ENCODE measurements at regions not wholly inside any gene's neighbourhood (a gene's known extent, or its start where the extent isn't known, plus 50 kb on each side); places are given as distances from the start of the nearest gene placed in this dataset.
A peak's percentile ranks its signal among the peaks of the same experiment; 100 is the strongest.

GRCh38 chr21:27569831-27570230 is 602.9 kb upstream of the ADAMTS5 start:
- DNase-seq (ENCODE audit: low spot score), result no peak
- Histone ChIP-seq H3K4me3 (no peak overlapping the region), H3K27ac (peak overlapping the region; percentile 38 to 83)
- TF ChIP-seq CTCF (IDR thresholded peaks at IDR 0.05), result no peak

GRCh38 chr21:27569091-27569490 is 602.2 kb upstream of the ADAMTS5 start:
- DNase-seq (ENCODE audit: low spot score), result no peak

GRCh38 chr21:27567381-27567780 is 600.5 kb upstream of the ADAMTS5 start:
- no peak for DNase-seq (ENCODE audit: low spot score)
- Histone ChIP-seq H3K27ac (no peak overlapping the region), H3K4me3 (no peak overlapping the region)
- no peak for TF ChIP-seq CTCF (IDR thresholded peaks at IDR 0.05)

More at GRCh38 chr21:27569091-27569490, 602.2 kb upstream of the ADAMTS5 start:
- no peak overlapping the region for H3K4me3 ChIP-seq
- H3K27ac ChIP-seq, result no peak overlapping the region
- TF ChIP-seq CTCF (IDR thresholded peaks at IDR 0.05), result no peak

- no peak for DNase-seq (ENCODE audit: low spot score)
- Histone ChIP-seq H3K27ac (no peak overlapping the region), H3K4me3 (no peak overlapping the region)
- no peak for TF ChIP-seq CTCF (IDR thresholded peaks at IDR 0.05)
Observed at GRCh38 chr21:27566521-27566920, 599.6 kb upstream of the ADAMTS5 start.

- no peak for DNase-seq (ENCODE audit: low spot score)
- no peak overlapping the region for H3K27ac ChIP-seq
- H3K4me3 ChIP-seq, result no peak overlapping the region
- no peak for TF ChIP-seq CTCF (IDR thresholded peaks at IDR 0.05)
Observed at GRCh38 chr21:27565364-27565763, 598.5 kb upstream of the ADAMTS5 start.

- H3K27ac ChIP-seq, result no peak overlapping the region
- no peak overlapping the region for H3K4me3 ChIP-seq
- peak; percentile 36 for TF ChIP-seq CTCF (IDR thresholded peaks at IDR 0.05)
- DNase-seq (ENCODE audit: low spot score), result no peak
Observed at GRCh38 chr21:27564684-27565301, 597.9 kb upstream of the ADAMTS5 start.

- DNase-seq (ENCODE audit: low spot score), result no peak
- no peak overlapping the region for H3K4me3 ChIP-seq
- no peak for TF ChIP-seq CTCF (IDR thresholded peaks at IDR 0.05)
- no peak overlapping the region for H3K27ac ChIP-seq
Observed at GRCh38 chr21:27562303-27562702, 595.4 kb upstream of the ADAMTS5 start.

Data from coronary artery (tissue), 2 donors.